ENCODE measurements at regions not wholly inside any gene's neighbourhood (a gene's known extent, or its start where the extent isn't known, plus 50 kb on each side); places are given as distances from the start of the nearest gene placed in this dataset.

- no peak for TF ChIP-seq CTCF (IDR thresholded peaks at IDR 0.05)
- no peak for TF ChIP-seq POLR2A (IDR thresholded peaks at IDR 0.05)
Measured at GRCh38 chr2:109690822-109691541, 76.8 kb downstream of the SOWAHC start.

Data from thyroid gland (tissue), 4 donors.